Peyer's patch (tissue), 4 donors: ENCODE measurements at regions not wholly inside any gene's neighbourhood (a gene's known extent, or its start where the extent isn't known, plus 50 kb on each side); places are given as distances from the start of the nearest gene placed in this dataset.

Experiments
- DNase-seq, 3 donors: peaks; one replicate each; pipeline ENCODE4 v3.0.0-alpha.2; 2017 to 2019
- H3K27ac ChIP-seq, 4 donors: fragments of 200-600 bp; sonication (generic); one replicate each; pipeline ENCODE4 v1.5.1; 2016 to 2019
- H3K27me3 ChIP-seq, 2 donors: fragments of 200-600 bp; sonication (generic); one replicate each; pipeline ENCODE4 v1.5.1; 2019
- H3K36me3 ChIP-seq, 3 donors: fragments of 200-600 bp; sonication (generic); one replicate each; pipeline ENCODE4 v1.5.1; 2016 to 2019
- H3K4me1 ChIP-seq, 4 donors: fragments of 200-600 bp; sonication (generic); one replicate each; pipeline ENCODE4 v1.5.1; 2016 to 2019
- H3K4me3 ChIP-seq, 4 donors: fragments of 200-600 bp; sonication (generic); 1 replicate in 3 of 4; 2 replicates in 1 of 4; pipeline ENCODE4 v1.5.1; 2016 to 2019; ENCODE audit warnings: mild to moderate bottlenecking in 1 of 4
- H3K9me3 ChIP-seq, 4 donors: fragments of 200-600 bp; sonication (generic); one replicate each; pipeline ENCODE4 v1.5.1; 2016 to 2019; ENCODE audit warnings: mild to moderate bottlenecking in 1 of 4
- CTCF ChIP-seq, 6 experiments: fragments of 450-650 bp in 4 of 6; fragments of 200-600 bp in 2 of 6; sonication (generic) in 1 of 6; IDR thresholded peaks; one replicate each; pipeline ENCODE4 v1.5.1; 2017 to 2019; ENCODE audit warnings: antibody characterized with exemption in 6 of 6, mild to moderate bottlenecking in 3 of 6, moderate library complexity in 1 of 6
- POLR2A ChIP-seq, 2 donors: fragments of 450-650 bp; IDR thresholded peaks; one replicate each; pipeline ENCODE4 v1.5.1; 2017; ENCODE audit warnings: antibody characterized with exemption in 2 of 2, mild to moderate bottlenecking in 2 of 2, moderate library complexity in 2 of 2

- Histone ChIP-seq H3K27ac (no peak overlapping the region), H3K9me3 (no peaks in the 10 kb centered on the region), H3K36me3 (no peaks in the 10 kb centered on the region), H3K4me3 (no peak overlapping the region), H3K27me3 (no peaks in the 10 kb centered on the region), H3K4me1 (peaks cover 0 to 7% (median 0%) of the 10 kb centered on the region in 4 donors)
- no peak for DNase-seq
- TF ChIP-seq CTCF (IDR thresholded peaks at IDR 0.05) (no peak), POLR2A (IDR thresholded peaks at IDR 0.05) (no peak)
These were observed 55.4 kb downstream of the XCL1 start for GRCh38 chr1:168631671-168632400.

- H3K4me1 ChIP-seq: peaks cover 0 to 8% (median 0%) of the 10 kb centered on the region in 4 donors
- H3K9me3 ChIP-seq: no peaks in the 10 kb centered on the region
- TF ChIP-seq POLR2A (IDR thresholded peaks at IDR 0.05) (no peak), CTCF (IDR thresholded peaks at IDR 0.05) (no peak)
- no peaks in the 10 kb centered on the region for H3K36me3 ChIP-seq
- H3K4me3 ChIP-seq: no peak overlapping the region
- DNase-seq: no peak
- no peak overlapping the region for H3K27ac ChIP-seq
- H3K27me3 ChIP-seq: no peaks in the 10 kb centered on the region
These were observed 58.6 kb downstream of the XCL1 start for GRCh38 chr1:168634951-168635532.

- Histone ChIP-seq H3K4me3 (no peak overlapping the region), H3K36me3 (no peaks in the 10 kb centered on the region), H3K27me3 (no peaks in the 10 kb centered on the region), H3K4me1 (peaks cover 0 to 8% (median 0%) of the 10 kb centered on the region in 4 donors), H3K27ac (peak overlapping the region in 2 of 4 donors; percentile 49 to 55), H3K9me3 (no peaks in the 10 kb centered on the region)
- no peak for DNase-seq
- no peak for TF ChIP-seq POLR2A (IDR thresholded peaks at IDR 0.05)
- TF ChIP-seq CTCF (IDR thresholded peaks at IDR 0.05): peak in 3 of 6 experiments; percentile 36 to 53 (median 46)
These were observed 59.8 kb downstream of the XCL1 start for GRCh38 chr1:168636200-168636599.

GRCh38 chr1:168636642-168637111, 60.3 kb downstream of the XCL1 start:
- TF ChIP-seq CTCF (IDR thresholded peaks at IDR 0.05) (no peak), POLR2A (IDR thresholded peaks at IDR 0.05) (no peak)
- Histone ChIP-seq H3K27me3 (no peaks in the 10 kb centered on the region), H3K4me3 (no peak overlapping the region), H3K4me1 (peaks cover 0 to 8% (median 0%) of the 10 kb centered on the region in 4 donors), H3K36me3 (no peaks in the 10 kb centered on the region), H3K27ac (peak overlapping the region in 2 of 4 donors; percentile 49 to 55), H3K9me3 (no peaks in the 10 kb centered on the region)
- peak in 1 of 3 donors; percentile 54 for DNase-seq

- TF ChIP-seq POLR2A (IDR thresholded peaks at IDR 0.05) (no peak), CTCF (IDR thresholded peaks at IDR 0.05) (peak in 5 of 6 experiments; percentile 8 to 70 (median 56))
- Histone ChIP-seq H3K27ac (peak overlapping the region in 2 of 4 donors; percentile 49 to 55), H3K36me3 (no peaks in the 10 kb centered on the region), H3K27me3 (no peaks in the 10 kb centered on the region), H3K9me3 (no peaks in the 10 kb centered on the region), H3K4me3 (no peak overlapping the region), H3K4me1 (peaks cover 0 to 8% (median 0%) of the 10 kb centered on the region in 4 donors)
- DNase-seq: no peak
These were observed 61.1 kb downstream of the XCL1 start for GRCh38 chr1:168637350-168637991.
